ENCODE measurements at regions not wholly inside any gene's neighbourhood (a gene's known extent, or its start where the extent isn't known, plus 50 kb on each side); places are given as distances from the start of the nearest gene placed in this dataset.

DNA sequence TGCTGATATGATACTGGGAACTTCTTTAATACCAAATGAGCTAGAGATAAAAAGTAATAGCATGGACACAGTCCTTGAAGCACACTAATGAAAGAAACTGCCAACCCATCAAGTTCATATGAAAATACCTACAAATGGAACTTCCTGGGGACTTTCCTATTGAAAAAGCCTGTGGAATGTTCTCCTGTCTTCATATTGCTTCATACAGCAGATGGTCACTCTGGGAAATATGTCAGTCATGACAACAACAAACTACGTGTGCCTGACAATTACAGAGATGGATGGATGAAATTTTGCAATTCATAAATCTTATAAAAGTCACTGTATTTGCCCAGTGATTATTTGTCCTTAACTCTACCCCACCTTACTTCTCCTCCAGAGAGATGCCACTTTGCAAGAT is 106.6 kb upstream of the COL1A2 start:
- TF ChIP-seq POLR2AphosphoS5 (IDR thresholded peaks at IDR 0.05; ENCODE audit: borderline replicate concordance, low read depth, low read length) (no peak), EZH2 (IDR thresholded peaks at IDR 0.05) (no peak)

Data from SK-N-MC (cell line).